ENCODE measurements at regions not wholly inside any gene's neighbourhood (a gene's known extent, or its start where the extent isn't known, plus 50 kb on each side); places are given as distances from the start of the nearest gene placed in this dataset.
"Not testable (repeated sequence)": the region's sequence is repeated elsewhere in the genome, so short reads cannot be mapped to it uniquely, and the experiment has no call there.

DNA sequence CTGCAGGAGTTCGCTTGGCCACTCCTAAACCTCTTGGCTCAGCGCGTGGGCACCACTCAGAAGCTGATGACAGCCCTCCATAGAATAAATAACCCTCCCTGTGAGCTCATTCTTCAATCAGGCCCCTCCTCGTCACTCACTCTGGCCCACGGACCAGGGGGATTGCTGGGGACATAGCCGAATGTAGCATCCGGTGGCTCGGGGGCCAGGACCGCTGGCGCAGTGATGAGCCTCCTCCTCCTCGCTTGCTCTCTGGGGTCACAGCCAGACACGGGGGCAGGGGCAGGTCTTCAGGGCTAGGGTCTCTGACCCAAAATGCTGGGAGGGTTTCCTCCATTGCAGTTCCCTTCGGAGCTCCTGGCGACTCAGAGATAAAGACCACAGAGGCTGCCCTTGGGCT lies 79.9 kb downstream of the TFAP2C start:
- H3K9me3 Mint-ChIP-seq (ENCODE audit: unreplicated experiment): peaks cover 8% of the 10 kb centered on the region
- peaks cover 9% of the 10 kb centered on the region for H3K4me1 Mint-ChIP-seq (ENCODE audit: low read depth, unreplicated experiment)
- H3K4me3 Mint-ChIP-seq (ENCODE audit: unreplicated experiment): no peak overlapping the region
- no peak overlapping the region for H3K27ac Mint-ChIP-seq (ENCODE audit: unreplicated experiment)
- TF ChIP-seq, protein P1, sequence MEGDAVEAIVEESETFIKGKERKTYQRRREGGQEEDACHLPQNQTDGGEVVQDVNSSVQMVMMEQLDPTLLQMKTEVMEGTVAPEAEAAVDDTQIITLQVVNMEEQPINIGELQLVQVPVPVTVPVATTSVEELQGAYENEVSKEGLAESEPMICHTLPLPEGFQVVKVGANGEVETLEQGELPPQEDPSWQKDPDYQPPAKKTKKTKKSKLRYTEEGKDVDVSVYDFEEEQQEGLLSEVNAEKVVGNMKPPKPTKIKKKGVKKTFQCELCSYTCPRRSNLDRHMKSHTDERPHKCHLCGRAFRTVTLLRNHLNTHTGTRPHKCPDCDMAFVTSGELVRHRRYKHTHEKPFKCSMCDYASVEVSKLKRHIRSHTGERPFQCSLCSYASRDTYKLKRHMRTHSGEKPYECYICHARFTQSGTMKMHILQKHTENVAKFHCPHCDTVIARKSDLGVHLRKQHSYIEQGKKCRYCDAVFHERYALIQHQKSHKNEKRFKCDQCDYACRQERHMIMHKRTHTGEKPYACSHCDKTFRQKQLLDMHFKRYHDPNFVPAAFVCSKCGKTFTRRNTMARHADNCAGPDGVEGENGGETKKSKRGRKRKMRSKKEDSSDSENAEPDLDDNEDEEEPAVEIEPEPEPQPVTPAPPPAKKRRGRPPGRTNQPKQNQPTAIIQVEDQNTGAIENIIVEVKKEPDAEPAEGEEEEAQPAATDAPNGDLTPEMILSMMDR (IDR thresholded peaks at IDR 0.05; ENCODE audit: partially characterized antibody, unreplicated experiment): no peak
- H3K36me3 Mint-ChIP-seq (ENCODE audit: unreplicated experiment): peaks cover 7% of the 10 kb centered on the region
- DNase-seq: no peak
- H3K27me3 Mint-ChIP-seq (ENCODE audit: unreplicated experiment): peaks cover 1% of the 10 kb centered on the region

GRCh38 chr20:56710125-56710524 lies 81.0 kb downstream of the TFAP2C start:
- peaks cover 8% of the 10 kb centered on the region for H3K9me3 Mint-ChIP-seq (ENCODE audit: unreplicated experiment)
- TF ChIP-seq, protein P1 (IDR thresholded peaks at IDR 0.05; ENCODE audit: partially characterized antibody, unreplicated experiment): no peak
- no peak overlapping the region for H3K27ac Mint-ChIP-seq (ENCODE audit: unreplicated experiment)
- DNase-seq: no peak
- peaks cover 1% of the 10 kb centered on the region for H3K27me3 Mint-ChIP-seq (ENCODE audit: unreplicated experiment)
- H3K36me3 Mint-ChIP-seq (ENCODE audit: unreplicated experiment): peaks cover 3% of the 10 kb centered on the region
- H3K4me3 Mint-ChIP-seq (ENCODE audit: unreplicated experiment): no peak overlapping the region
- peaks cover 9% of the 10 kb centered on the region for H3K4me1 Mint-ChIP-seq (ENCODE audit: low read depth, unreplicated experiment)

GRCh38 chr20:56710577-56710976 lies 81.5 kb downstream of the TFAP2C start:
- H3K4me1 Mint-ChIP-seq (ENCODE audit: low read depth, unreplicated experiment); H3K9me3 Mint-ChIP-seq (ENCODE audit: unreplicated experiment); H3K27ac Mint-ChIP-seq (ENCODE audit: unreplicated experiment); DNase-seq; H3K36me3 Mint-ChIP-seq (ENCODE audit: unreplicated experiment); H3K4me3 Mint-ChIP-seq (ENCODE audit: unreplicated experiment); H3K27me3 Mint-ChIP-seq (ENCODE audit: unreplicated experiment): not testable (repeated sequence)

- Mint-ChIP-seq H3K27ac (ENCODE audit: unreplicated experiment) (no peak overlapping the region), H3K27me3 (ENCODE audit: unreplicated experiment) (peaks cover 1% of the 10 kb centered on the region), H3K4me1 (ENCODE audit: low read depth, unreplicated experiment) (peaks cover 9% of the 10 kb centered on the region), H3K9me3 (ENCODE audit: unreplicated experiment) (peaks cover 8% of the 10 kb centered on the region), H3K36me3 (ENCODE audit: unreplicated experiment) (peaks cover 3% of the 10 kb centered on the region), H3K4me3 (ENCODE audit: unreplicated experiment) (no peak overlapping the region)
- TF ChIP-seq, protein P1 (IDR thresholded peaks at IDR 0.05; ENCODE audit: partially characterized antibody, unreplicated experiment): no peak
- no peak for DNase-seq
Observed at GRCh38 chr20:56711018-56711417, 81.9 kb downstream of the TFAP2C start.

- Mint-ChIP-seq H3K36me3 (ENCODE audit: unreplicated experiment) (no peaks in the 10 kb centered on the region), H3K4me3 (ENCODE audit: unreplicated experiment) (no peak overlapping the region), H3K4me1 (ENCODE audit: low read depth, unreplicated experiment) (peaks cover 7% of the 10 kb centered on the region), H3K27me3 (ENCODE audit: unreplicated experiment) (no peaks in the 10 kb centered on the region), H3K9me3 (ENCODE audit: unreplicated experiment) (peaks cover 4% of the 10 kb centered on the region), H3K27ac (ENCODE audit: unreplicated experiment) (no peak overlapping the region)
- TF ChIP-seq, protein P1 (IDR thresholded peaks at IDR 0.05; ENCODE audit: partially characterized antibody, unreplicated experiment): no peak
- DNase-seq: no peak
Observed at GRCh38 chr20:56715309-56715708, 86.2 kb downstream of the TFAP2C start.

Data from glutamatergic neuron (in vitro differentiated cells).